HEK293 (cell line): ENCODE measurements at regions not wholly inside any gene's neighbourhood (a gene's known extent, or its start where the extent isn't known, plus 50 kb on each side); places are given as distances from the start of the nearest gene placed in this dataset.
A peak's percentile ranks its signal among the peaks of the same experiment; 100 is the strongest.

ENCODE experiments used
- KLF9 ChIP-seq: fragments of 450-650 bp; formaldehyde crosslinking; IDR thresholded peaks from 2 replicates; pipeline ENCODE4 v1.5.1; 2016; ENCODE audit warnings: missing biosample characterization, missing genetic modification characterization, low read depth
- RBAK ChIP-seq: fragments of 450-650 bp; formaldehyde crosslinking; IDR thresholded peaks from 2 replicates; pipeline ENCODE4 v1.5.1; 2016; ENCODE audit warnings: missing biosample characterization, missing genetic modification characterization
- SETDB1 ChIP-seq: IDR thresholded peaks from one replicate; pipeline ENCODE4 v1.6.1; 2017; ENCODE audit warnings: mild to moderate bottlenecking, low read length, moderate library complexity, mixed read lengths; ENCODE audit not compliant: insufficient read length
- YY1 ChIP-seq: fragments of 450-650 bp; formaldehyde crosslinking; IDR thresholded peaks from 2 replicates; pipeline ENCODE4 v1.5.1; 2018; ENCODE audit warnings: missing biosample characterization, missing genetic modification characterization
- ZBTB20 ChIP-seq: fragments of 450-650 bp; formaldehyde crosslinking; IDR thresholded peaks from 2 replicates; pipeline ENCODE4 v1.5.1; 2016; ENCODE audit warnings: missing biosample characterization, missing genetic modification characterization
- ZFP41 ChIP-seq: fragments of 450-650 bp; formaldehyde crosslinking; IDR thresholded peaks from 2 replicates; pipeline ENCODE4 v1.5.1; 2016; ENCODE audit warnings: missing biosample characterization, missing genetic modification characterization, borderline replicate concordance
- ZNF121 ChIP-seq: fragments of 450-650 bp; formaldehyde crosslinking; IDR thresholded peaks from 2 replicates; pipeline ENCODE4 v1.5.1; 2016; ENCODE audit warnings: missing biosample characterization, missing genetic modification characterization
- ZNF140 ChIP-seq: fragments of 450-650 bp; formaldehyde crosslinking; IDR thresholded peaks from 2 replicates; pipeline ENCODE4 v1.5.1; 2016; ENCODE audit warnings: missing biosample characterization, missing genetic modification characterization
- ZNF292 ChIP-seq: fragments of 450-650 bp; formaldehyde crosslinking; IDR thresholded peaks from 2 replicates; pipeline ENCODE4 v1.5.1; 2016; ENCODE audit warnings: low read depth, missing biosample characterization, missing genetic modification characterization, borderline replicate concordance
- ZNF423 ChIP-seq: fragments of 450-650 bp; formaldehyde crosslinking; IDR thresholded peaks from 2 replicates; pipeline ENCODE4 v1.5.1; 2016; ENCODE audit warnings: missing biosample characterization, missing genetic modification characterization
- ZNF501 ChIP-seq: fragments of 450-650 bp; formaldehyde crosslinking; IDR thresholded peaks from 2 replicates; pipeline ENCODE4 v1.5.1; 2016; ENCODE audit warnings: missing biosample characterization, missing genetic modification characterization
- ZNF654 ChIP-seq: fragments of 450-650 bp; formaldehyde crosslinking; IDR thresholded peaks from 2 replicates; pipeline ENCODE4 v1.5.1; 2016; ENCODE audit warnings: low read depth, missing biosample characterization, missing genetic modification characterization
- ZNF830 ChIP-seq: fragments of 450-650 bp; IDR thresholded peaks from 2 replicates; pipeline ENCODE4 v1.5.0; 2018; ENCODE audit warnings: missing biosample characterization, missing genetic modification characterization, low read depth, mild to moderate bottlenecking, moderate library complexity
- TF ChIP-seq, protein P1 (sequence below): fragments of 450-650 bp; formaldehyde crosslinking; IDR thresholded peaks from 2 replicates; pipeline ENCODE4 v1.5.1; 2016; ENCODE audit warnings: missing biosample characterization, missing genetic modification characterization

DNA sequence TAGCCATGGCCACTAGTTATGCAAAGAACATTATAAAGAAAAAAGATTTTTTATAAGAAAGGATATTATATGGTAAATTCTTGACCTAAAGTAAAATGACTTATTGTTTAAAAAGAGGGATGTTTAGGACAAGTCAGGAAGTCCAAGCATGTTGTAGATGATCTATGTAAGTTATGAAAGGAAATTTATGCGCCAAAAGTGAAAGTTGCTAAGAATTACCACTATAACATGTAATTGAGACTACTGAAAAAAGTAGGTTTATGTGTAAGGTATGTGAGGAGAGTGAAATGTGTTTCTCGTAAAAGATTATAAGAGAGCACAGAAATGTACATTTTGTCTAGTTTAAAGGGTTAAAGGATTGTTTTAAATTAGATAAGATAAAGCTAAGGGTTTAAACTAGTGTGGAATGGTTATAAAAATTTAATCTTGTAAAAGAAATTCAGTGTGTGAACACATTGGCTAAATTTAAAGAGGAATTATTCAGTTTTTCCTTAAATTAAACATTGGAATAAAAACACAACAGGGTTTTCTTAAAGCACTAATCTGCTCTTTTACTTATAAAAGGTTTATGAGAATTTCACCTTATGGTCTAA, 1100.4 kb upstream of the EDIL3 start:
- peak; percentile 98 for TF ChIP-seq SETDB1
- TF ChIP-seq, protein P1, sequence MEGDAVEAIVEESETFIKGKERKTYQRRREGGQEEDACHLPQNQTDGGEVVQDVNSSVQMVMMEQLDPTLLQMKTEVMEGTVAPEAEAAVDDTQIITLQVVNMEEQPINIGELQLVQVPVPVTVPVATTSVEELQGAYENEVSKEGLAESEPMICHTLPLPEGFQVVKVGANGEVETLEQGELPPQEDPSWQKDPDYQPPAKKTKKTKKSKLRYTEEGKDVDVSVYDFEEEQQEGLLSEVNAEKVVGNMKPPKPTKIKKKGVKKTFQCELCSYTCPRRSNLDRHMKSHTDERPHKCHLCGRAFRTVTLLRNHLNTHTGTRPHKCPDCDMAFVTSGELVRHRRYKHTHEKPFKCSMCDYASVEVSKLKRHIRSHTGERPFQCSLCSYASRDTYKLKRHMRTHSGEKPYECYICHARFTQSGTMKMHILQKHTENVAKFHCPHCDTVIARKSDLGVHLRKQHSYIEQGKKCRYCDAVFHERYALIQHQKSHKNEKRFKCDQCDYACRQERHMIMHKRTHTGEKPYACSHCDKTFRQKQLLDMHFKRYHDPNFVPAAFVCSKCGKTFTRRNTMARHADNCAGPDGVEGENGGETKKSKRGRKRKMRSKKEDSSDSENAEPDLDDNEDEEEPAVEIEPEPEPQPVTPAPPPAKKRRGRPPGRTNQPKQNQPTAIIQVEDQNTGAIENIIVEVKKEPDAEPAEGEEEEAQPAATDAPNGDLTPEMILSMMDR (tag by site-specific recombination), result no peak
- TF ChIP-seq ZNF423 (tag by site-specific recombination), result no peak
- no peak for TF ChIP-seq ZNF830 (tag by site-specific recombination)
- TF ChIP-seq ZNF501 (tag by site-specific recombination), result no peak
- TF ChIP-seq RBAK (tag by site-specific recombination), result no peak
- TF ChIP-seq ZBTB20 (tag by site-specific recombination), result no peak
- no peak for TF ChIP-seq ZFP41
- TF ChIP-seq KLF9 (tag by site-specific recombination), result no peak
- no peak for TF ChIP-seq ZNF292
- TF ChIP-seq ZNF121, result no peak
- TF ChIP-seq YY1 (tag by site-specific recombination), result no peak
- no peak for TF ChIP-seq ZNF140 (tag by site-specific recombination)
- no peak for TF ChIP-seq ZNF654 (tag by site-specific recombination)
